GM18498 (cell line): ENCODE measurements at regions not wholly inside any gene's neighbourhood (a gene's known extent, or its start where the extent isn't known, plus 50 kb on each side); places are given as distances from the start of the nearest gene placed in this dataset.
A peak's percentile ranks its signal among the peaks of the same experiment; 100 is the strongest.
"Not testable (repeated sequence)": the region's sequence is repeated elsewhere in the genome, so short reads cannot be mapped to it uniquely, and the experiment has no call there.

Experiments
- ATAC-seq: cut with Tn5 transposase; IDR thresholded peaks from one replicate; pipeline ENCODE4 v1.9.1; 2021; ENCODE audit warnings: mild to moderate bottlenecking, moderate library complexity; ENCODE audit not compliant: unreplicated experiment

DNA sequence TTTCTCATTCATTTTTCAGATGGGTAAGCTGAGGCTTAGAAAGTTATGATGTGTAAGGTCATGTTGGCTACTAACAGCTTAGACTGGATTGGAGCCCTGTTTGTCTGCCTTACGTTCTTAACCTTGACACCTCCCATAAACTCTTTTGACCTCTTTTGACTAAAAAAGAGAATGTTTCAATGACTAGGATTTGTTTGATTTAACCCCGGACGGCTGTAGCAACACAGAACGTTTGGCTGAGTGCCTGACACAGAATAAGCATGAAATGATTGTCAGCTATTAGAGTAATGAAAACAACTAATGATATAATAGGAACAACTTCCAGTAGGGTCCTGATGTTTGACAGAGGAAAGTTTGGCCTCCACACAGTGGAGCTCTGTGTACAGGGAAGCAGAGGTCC lies 83.3 kb upstream of the PDZD8 start:
- no peak for ATAC-seq

DNA sequence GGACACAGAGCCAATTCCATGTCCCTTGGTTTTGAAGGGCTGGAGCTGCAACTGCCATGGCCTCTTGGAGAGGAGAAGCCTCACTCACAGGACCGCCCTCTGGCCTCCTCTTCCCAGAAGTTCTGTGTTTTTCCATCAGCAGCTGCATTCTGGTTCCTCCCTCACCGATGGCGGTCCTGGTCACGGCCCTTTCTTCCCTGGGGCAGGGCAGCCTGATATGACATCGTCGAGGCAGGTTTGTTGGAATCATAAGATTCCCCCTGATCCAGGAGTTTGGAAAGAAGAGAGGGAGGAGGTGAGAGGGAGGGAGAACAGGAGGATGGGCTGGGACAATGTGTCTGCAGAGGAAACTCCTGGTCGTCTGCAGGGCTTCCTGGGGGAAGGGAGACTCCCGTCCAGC lies 82.7 kb upstream of the PDZD8 start:
- ATAC-seq, result no peak

DNA sequence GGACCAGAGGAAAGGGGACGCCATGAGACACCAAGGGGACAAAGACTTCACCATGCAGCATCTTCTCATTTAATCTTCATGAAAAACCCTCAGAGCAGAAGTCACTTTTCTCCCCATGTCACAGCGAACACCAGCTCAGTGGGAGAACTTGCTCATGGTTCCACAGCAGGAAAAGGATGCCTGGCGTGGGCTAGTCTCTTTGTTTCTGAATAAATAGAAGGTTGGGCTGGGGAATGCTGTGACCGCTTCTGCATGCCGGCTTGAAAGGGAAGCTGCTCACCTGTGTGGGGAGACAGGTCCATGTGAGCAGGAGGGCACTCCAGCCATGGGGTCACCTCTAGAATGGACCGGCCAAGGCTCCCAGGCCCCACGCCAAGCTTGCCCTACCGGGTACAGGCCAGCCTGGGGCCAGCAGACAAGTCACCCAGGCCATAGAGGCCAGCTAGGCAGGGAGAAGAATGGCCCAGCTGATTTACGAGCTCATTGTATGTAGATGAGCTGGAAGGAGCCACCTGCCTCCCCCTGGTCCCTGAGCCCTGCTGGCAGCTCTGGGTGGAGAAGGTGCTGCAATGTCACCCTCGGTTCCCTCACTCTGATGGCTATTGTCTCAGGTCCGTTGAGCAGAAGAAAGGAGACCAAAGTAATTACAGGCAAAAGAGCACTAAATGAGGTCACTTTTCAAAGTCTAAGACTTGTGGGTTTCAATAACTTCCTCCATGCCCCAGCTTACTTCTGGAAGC lies 82.0 kb upstream of the PDZD8 start:
- no peak for ATAC-seq

DNA sequence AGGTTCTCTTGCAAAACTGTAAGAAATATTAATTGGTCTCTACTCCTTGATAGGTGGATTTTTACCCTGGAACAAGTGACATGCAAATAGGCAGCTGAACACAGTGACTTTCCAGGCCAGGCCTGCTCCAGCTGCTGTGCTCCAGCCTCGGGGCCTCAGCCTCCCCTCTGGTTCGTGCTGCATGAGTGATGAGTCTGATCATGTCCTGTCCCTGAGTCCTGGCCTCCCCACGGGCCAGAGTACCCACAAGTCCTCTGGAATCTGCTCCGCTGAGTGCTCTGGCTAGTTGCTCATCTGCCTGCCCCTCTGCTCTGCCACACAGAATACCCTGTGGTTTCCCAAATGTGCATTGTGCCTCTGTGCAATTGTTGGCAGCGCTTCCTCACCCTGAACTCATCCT lies 80.1 kb upstream of the PDZD8 start:
- ATAC-seq, result no peak

DNA sequence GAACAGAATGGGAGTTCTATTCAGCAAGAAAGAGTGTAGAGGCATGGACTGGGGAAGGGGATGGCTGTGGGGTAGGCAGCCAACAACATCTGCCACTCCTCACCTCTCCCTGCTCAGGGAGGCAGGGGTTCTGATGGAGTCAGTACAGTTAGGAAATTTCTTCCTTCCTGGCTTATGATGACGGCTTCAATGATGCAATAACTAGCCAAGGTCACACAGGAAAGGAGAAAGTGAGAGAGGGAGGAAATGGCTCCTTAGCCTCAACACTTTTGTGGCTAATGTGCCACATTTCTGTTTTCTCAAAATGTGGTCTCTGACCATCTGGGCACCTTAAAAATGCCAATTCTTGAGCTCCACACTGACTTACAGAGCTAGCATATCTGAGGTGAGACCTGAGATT lies 79.3 kb upstream of the PDZD8 start:
- no peak for ATAC-seq

DNA sequence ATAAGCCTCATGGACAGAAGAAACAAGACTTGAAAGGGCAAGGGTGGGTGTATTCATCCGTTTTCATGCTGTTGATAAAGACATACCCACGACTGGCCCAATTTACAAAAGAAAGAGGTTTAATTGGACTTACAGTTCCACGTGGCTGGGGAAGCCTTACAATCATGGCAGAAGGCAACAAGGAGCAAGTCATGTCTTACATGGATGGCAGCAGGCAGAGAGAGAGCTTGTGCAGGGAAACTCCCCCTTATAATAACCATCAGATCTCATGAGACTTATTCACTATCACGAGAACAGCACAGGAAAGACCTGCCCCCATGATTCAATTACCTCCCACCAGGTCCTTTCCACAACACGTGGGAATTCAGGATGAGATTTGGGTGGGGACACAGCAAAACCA lies 78.2 kb upstream of the PDZD8 start:
- ATAC-seq, result not testable (repeated sequence)

DNA sequence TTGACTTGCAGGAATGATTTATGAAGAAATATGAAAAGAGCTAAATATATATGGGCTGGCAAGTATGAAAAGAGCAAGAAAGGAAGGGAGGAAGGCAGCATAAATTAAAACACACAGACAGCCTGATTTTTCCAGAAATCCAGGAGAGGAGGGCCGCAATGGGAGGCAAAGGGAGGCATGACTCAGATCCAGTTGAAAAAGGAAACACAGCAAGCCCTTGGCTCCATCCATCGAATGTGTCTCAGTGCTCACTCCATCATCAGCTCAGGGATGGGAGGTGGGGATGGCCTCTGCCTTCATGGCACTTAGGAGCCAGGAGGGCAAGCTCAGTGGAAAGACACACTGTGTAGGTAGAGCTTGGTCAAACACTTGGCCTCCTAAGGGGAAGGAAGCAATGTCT lies 75.7 kb upstream of the PDZD8 start:
- no peak for ATAC-seq

DNA sequence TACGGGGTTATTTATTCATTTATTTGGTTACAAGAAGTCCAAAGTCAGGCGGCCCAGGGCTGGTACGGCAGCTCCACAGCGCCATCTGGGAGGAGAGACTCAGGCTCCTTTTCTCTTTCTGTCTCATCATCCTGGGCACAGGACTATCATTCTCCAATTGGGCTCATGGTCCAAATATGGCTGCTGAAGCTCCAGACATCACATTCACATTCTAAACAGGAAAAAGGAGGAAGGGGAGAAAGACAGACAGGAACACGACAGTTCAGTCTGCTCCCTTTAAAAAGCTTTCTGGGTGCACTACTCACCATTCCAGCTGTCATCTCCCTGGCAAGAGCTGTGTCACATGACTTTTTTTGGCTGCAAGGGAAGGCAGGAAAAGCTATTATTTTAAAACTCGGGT lies 74.4 kb upstream of the PDZD8 start:
- ATAC-seq, result no peak

DNA sequence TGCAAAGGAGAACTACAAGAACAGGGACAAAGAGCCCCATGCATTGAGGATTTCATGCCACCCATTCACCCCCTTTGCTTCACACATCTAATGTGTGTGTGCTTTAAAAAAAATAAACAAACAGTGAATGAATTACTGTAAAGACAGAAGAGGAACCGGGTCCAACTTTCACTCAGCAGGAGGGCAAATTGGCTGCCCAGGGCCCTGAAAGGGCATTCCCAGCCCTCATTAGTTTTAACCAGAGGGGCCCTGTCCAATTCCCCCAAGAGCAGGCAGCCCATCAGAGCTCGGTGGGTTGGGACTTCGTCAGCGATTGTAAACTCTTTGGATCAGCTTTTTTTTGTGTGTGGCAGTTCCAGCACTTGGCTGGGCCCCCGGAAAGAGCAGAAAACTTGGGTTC lies 73.6 kb upstream of the PDZD8 start:
- no peak for ATAC-seq

DNA sequence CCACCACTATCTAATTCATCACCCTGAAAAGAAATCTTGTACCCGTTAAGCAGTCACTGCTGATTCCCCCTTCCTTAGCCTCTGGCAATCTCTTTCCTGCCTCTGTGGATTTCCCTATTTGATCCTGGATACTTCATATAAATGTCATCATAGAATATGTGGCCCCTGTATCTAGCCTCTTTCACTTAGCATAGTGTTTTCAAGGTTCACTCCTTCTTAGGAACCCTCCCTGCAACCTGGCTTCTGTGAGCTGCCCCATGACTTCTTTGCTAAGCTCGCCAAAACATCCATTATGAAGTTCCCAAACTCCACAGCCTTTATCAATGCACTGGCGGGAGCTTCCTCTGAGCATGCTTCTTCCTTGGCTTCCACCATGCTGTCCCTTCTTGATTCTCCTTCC lies 70.8 kb upstream of the PDZD8 start:
- no peak for ATAC-seq

DNA sequence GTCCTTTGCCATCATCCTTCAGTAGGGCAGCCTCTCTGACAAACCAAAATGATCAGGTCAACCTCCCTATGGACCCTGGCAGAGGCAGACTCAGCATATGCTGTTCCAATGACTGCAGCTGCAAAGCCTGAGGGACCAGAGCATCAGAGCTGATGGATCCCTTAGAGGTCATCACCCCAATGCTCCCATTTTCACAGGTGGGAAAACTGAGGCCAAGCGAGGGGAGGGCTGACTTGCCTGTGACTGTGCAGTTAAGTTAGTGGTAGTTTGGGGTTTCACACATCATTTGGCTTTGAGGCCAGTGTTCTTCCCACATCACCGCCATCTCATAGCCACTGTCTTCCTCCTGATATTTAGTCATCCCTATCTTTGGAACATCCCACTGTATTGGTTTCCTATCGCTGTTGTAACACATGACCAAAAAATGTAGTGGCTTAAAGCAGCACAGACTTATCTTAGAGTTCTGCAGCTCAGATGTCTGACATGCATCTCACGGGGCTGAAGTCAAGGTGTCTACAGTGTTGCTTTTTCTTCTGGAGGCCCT lies 69.3 kb upstream of the PDZD8 start:
- no peak for ATAC-seq

DNA sequence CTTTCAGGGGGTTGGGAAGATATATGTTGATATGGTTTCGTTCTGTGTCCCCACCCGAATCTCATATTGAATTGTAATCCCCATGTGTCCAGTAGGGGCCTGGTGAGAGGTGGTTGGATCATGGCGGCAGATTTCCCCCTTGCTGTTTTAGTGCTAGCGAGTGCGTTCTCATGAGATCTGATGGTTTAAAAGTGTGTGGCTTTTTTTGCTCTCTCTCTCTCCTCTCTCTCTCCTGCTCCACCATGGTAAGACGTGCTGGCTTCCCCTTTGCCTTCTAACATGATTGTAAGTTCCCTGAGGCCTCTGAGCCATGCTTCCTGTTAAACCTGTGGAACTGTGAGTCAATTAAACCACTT lies 68.4 kb upstream of the PDZD8 start:
- no peak for ATAC-seq

DNA sequence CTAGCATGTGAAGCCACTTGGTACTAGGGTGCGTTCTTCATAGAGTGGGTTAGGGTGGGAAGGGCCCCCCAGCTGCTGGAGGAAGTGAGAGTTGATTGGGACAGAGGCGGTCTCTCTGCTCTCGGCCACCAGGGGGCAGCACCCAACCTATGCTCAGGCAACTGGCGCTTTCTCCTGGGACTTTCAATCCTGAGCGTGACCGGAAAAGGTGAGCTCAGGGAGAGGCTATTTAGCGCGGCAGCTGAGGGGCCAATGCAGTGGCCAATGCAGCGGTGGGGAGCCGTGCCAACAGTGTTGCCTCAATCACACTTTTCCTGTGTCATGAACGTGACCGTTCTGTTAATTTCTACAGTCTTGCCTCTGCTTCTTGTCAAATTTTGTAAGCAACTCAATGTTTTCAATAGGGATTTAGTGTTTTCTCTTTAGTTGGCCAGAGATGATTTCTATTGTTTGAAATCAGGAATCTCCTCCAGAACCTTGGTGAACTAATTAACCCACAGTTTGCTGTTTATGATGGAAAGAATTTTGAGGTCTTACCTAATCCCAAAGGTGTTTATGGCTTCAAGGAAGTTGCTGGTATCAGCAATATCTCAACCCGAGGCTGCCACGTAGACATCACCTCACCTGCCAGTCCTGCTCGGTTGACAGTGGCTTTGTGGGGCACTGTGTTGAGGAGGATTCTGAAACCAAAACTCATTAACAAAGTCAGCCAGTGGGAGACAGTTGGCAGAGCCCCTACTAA lies 67.9 kb upstream of the PDZD8 start:
- ATAC-seq, result peak; percentile 73

DNA sequence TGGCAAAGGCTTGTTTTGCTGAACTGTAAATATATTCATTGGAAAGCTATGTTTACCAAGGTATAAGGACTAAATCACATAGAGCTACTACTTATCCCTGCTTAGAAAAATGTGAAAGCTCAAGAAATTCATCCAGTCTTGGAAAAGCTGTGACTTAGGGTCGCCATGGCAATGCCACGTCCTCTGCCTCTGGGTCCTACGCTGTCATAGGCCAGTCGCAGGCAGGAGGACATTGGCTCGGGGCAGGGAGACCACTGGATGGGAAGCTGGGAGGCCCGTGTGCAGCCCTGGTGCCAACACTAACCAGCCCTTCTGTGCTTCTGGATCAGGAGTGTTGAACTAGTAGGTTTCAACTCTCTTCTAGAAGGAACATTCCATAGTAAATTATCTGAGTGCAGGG lies 67.3 kb upstream of the PDZD8 start:
- peak; percentile 21 for ATAC-seq

DNA sequence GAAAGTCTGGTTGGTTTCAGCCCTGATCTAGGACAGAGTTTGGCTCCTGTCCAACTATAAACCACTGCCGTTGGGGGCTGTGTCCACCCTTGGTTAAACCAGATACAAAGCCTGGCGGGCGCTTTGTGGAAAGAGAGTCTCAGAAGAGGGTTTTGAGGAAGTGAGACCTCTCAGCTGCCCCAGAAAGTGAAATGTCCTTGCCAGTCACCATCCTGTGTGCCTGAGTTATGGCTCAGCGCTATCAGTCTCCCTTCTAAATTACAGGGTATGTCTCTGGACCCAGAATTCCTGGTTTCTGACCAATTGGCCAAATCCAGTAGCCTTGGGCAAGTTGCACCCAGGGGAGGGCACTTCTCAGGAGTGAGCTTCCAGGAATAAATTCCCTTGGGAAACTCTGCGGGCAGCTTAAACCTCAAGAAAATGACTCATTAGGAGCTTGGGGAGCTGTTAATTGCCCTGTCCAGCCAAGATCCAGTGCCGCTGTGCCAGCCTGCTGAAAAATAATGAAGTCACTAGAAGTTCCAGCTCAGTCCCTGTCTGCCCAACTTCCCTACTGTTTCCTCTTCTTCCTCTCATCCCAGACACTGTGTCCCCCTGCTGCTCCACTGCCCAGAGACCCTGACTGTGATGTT lies 66.7 kb upstream of the PDZD8 start:
- ATAC-seq, result peak; percentile 78

DNA sequence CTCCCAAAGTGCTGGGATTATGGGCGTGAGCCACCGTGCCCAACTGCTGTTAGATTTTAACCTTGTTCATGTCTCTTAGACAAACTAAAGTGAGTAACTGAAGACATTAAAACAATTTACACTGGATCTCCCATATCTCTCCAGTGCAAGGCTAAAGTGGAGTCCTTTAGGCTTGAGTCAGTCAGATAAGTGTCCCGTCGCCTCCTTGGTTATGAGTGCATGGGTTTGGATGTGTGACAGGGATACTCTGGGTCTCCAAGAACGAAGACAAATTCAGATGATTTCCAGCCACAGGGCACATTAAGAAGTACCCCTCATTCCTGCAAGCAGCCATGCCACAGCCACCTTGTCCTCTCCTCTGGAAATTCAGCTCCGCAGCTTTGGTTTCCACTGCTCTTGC lies 66.1 kb upstream of the PDZD8 start:
- ATAC-seq, result no peak

DNA sequence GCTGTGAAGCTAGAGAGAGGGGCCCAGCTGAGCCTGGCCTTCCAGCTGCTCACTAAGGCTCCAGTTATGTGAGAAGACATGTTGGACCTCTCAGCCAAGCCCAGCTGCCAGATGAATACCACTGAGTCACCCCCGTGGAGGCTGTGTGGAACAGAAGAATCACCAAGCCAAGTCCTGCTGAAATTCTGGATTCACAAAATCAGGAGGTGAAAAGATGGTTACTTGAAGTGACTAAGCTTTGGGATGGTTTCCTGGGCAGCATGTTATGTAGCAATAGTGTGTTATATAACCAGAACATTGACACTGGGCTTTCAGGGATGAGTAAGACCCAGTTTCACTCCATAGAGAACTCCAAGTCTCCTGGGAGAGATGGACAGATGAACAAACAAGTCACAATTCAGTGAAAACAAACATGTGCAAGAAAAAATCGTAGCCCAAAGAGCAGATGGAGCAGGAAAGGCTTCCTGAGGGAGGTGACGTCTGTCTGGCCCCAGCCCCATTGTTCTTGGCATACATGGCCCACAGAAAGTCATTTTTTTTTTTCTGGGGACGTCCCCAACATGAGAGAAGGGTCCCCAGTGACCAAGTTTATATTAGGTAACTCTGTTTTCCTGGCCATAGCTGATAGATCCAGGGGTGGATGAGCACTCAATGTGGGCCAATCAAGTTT lies 64.1 kb upstream of the PDZD8 start:
- no peak for ATAC-seq

DNA sequence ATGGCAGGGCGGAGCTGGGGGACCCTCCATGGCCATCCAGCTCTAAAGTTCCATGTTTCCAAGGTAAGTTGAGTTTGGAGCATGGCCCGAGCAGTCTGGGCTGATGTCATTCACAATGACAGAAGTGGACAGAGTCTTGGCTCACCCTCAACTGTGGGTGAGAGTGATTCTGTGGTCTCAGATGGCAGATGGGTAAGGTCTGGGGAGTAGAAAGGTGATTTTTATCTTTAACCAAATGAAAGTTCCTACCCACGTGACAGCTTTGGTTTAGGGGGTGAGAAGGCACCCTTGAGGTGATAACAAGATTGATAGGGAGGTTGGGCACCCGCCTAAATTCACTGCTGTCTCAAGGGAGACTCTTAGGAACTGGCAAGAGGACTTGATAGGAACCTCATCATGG lies 57.6 kb upstream of the PDZD8 start:
- ATAC-seq, result peak; percentile 69

DNA sequence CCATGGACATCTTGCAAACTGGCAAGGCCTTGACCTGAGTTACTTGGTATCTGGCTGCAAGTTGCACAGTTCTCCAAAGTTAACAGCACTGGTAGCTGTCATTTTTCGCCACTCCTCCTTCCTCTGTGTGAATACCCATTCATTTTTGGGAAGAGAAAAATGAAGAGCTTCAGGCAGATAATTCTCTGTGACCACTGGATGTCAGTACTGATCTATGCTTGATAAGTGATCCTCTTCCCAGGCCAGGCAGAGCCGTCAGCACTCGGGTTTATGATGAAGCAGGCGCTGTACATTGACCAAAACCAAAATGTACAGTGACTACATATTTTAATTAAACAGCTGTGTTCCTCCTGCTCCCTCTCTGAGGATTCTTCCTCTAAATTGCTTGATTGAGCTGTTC lies 55.9 kb upstream of the PDZD8 start:
- no peak for ATAC-seq

DNA sequence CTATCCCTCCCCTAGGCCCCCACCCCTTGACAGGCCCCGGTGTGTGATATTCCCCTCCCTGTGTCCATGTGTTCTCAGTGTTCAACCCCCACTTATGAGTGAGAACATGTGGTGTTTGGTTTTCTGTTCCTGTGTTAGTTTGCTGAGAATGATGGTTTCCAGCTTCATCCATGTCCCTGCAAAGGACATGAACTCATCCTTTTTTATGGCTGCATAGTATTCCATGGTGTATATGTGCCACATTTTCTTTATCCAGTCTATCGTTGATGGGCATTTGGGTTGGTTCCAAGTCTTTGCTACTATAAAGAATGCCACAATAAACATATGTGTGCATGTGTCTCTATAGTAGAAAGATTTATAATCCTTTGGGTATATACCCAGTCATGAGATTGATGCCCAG lies 55.3 kb upstream of the PDZD8 start:
- ATAC-seq, result not testable (repeated sequence)

DNA sequence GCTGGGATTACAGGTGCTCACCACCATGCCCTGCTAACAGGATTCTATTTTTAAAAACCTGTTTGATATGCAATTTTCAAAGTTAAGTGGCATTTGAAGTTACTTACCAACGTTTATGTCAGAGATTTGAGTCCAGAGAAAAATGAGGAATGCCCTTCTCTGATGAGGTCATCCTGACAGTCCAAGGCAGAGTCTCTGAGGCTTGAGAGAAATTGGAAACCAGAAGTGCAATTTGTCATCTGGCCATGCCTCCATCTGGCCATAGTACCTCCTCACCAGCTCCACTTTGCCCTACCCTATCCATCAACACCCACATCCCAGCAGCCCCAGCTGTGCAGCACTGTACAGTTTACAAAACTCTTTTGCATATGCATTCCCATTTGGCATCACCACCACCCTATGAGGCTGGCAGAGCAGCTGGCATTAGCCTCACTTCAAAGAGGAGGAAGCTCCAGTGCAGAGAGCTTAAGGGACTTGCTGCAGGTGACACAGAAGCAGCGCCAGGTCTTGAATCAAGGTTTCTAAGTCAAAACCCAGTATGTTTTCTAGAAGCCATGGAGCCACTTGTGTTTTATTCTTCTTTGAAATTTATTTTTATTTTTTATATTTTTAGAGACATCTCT lies 54.5 kb upstream of the PDZD8 start:
- no peak for ATAC-seq
